ENCODE measurements at regions not wholly inside any gene's neighbourhood (a gene's known extent, or its start where the extent isn't known, plus 50 kb on each side); places are given as distances from the start of the nearest gene placed in this dataset.

GRCh38 chr6:14269436-14269835 is 151.9 kb downstream of the CD83 start:
- H3K4ac ChIP-seq (ENCODE audit: low read depth, low read length): no peak overlapping the region
- Mint-ChIP-seq H3K36me3 (ENCODE audit: insufficient read depth in 1 of 3, low read depth in 3 of 3) (peaks cover 6 to 12% (median 10%) of the 10 kb centered on the region in 3 experiments), H3K4me1 (peaks cover 21 to 33% of the 10 kb centered on the region in 2 experiments), H3K27me3 (ENCODE audit: low read depth) (peaks cover 59% of the 10 kb centered on the region), H3K4me3 (no peak overlapping the region), H3K9me3 (peaks cover 9 to 15% of the 10 kb centered on the region in 2 experiments), H3K27ac (no peak overlapping the region)
- no peak overlapping the region for H3K9ac ChIP-seq (ENCODE audit: extremely low read depth, insufficient read length, low read length)
- H4K8ac ChIP-seq (replicated peaks; ENCODE audit: insufficient read length, low read depth, low read length): no peak overlapping the region
- H3K79me1 ChIP-seq (ENCODE audit: insufficient read depth, low read depth, low read length, poor library complexity, severe bottlenecking): no peaks in the 10 kb centered on the region
- DNase-seq: no peak
- no peak overlapping the region for H3T11ph ChIP-seq (ENCODE audit: low read length)
- H3K56ac ChIP-seq (ENCODE audit: insufficient read length, low read depth, low read length): no peak overlapping the region
- H3K9me3 ChIP-seq (ENCODE audit: control insufficient read depth, low read depth, low read length): no peaks in the 10 kb centered on the region
- H4K91ac ChIP-seq (ENCODE audit: insufficient read length, low read depth, low read length): no peak overlapping the region
- no peak overlapping the region for H2AK5ac ChIP-seq (ENCODE audit: insufficient read length, low read length)
- no peaks in the 10 kb centered on the region for H3K79me2 ChIP-seq (ENCODE audit: insufficient read depth, low read length)
- H3K4me1 ChIP-seq (ENCODE audit: insufficient read depth, low read length): peaks cover 8% of the 10 kb centered on the region; the same call in 1 of the 2 replicates
- H4K20me1 ChIP-seq (ENCODE audit: control insufficient read depth, insufficient read depth, insufficient read length): no peaks in the 10 kb centered on the region
- H3K14ac ChIP-seq (ENCODE audit: insufficient read depth, low read length): no peak overlapping the region
- no peak overlapping the region for H3K4me2 ChIP-seq (ENCODE audit: insufficient read depth, insufficient read length, low read length)
- H2BK12ac ChIP-seq (ENCODE audit: insufficient read length, low read depth, low read length): no peak overlapping the region
- H3K27me3 ChIP-seq (ENCODE audit: insufficient read depth, low read length): no peaks in the 10 kb centered on the region; the same call in 1 of the 2 replicates
- no CpG with 5 or more reads among the region's 2 CpGs for WGBS (ENCODE audit: extremely low coverage, insufficient read length, low lambda C conversion rate)
- no peak overlapping the region for H2BK5ac ChIP-seq (ENCODE audit: insufficient read length, low read length)
- no peak overlapping the region for H2AFZ ChIP-seq (ENCODE audit: low read length)
- no peak overlapping the region for H3K27ac ChIP-seq (ENCODE audit: insufficient read length, low read depth, low read length)
- H2BK120ac ChIP-seq (ENCODE audit: low read depth, low read length, poor library complexity, severe bottlenecking): no peak overlapping the region
- no peak overlapping the region for H2BK15ac ChIP-seq (ENCODE audit: low read depth, low read length)
- H3K23ac ChIP-seq (ENCODE audit: insufficient read length, low read depth, low read length): no peak overlapping the region
- no peak overlapping the region for H4K5ac ChIP-seq (ENCODE audit: insufficient read length, low read depth, low read length)
- H3K23me2 ChIP-seq (ENCODE audit: insufficient read length, low read depth, low read length, poor library complexity, severe bottlenecking): no peaks in the 10 kb centered on the region
- H3K18ac ChIP-seq (ENCODE audit: insufficient read length, low read depth, low read length): no peak overlapping the region
- no peak overlapping the region for H2BK20ac ChIP-seq (ENCODE audit: low read depth, low read length, poor library complexity, severe bottlenecking)
- TF ChIP-seq, protein P1, sequence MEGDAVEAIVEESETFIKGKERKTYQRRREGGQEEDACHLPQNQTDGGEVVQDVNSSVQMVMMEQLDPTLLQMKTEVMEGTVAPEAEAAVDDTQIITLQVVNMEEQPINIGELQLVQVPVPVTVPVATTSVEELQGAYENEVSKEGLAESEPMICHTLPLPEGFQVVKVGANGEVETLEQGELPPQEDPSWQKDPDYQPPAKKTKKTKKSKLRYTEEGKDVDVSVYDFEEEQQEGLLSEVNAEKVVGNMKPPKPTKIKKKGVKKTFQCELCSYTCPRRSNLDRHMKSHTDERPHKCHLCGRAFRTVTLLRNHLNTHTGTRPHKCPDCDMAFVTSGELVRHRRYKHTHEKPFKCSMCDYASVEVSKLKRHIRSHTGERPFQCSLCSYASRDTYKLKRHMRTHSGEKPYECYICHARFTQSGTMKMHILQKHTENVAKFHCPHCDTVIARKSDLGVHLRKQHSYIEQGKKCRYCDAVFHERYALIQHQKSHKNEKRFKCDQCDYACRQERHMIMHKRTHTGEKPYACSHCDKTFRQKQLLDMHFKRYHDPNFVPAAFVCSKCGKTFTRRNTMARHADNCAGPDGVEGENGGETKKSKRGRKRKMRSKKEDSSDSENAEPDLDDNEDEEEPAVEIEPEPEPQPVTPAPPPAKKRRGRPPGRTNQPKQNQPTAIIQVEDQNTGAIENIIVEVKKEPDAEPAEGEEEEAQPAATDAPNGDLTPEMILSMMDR (conservative IDR thresholded peaks at IDR 0.05): no peak
